ENCODE measurements at regions not wholly inside any gene's neighbourhood (a gene's known extent, or its start where the extent isn't known, plus 50 kb on each side); places are given as distances from the start of the nearest gene placed in this dataset.
"Not testable (repeated sequence)": the region's sequence is repeated elsewhere in the genome, so short reads cannot be mapped to it uniquely, and the experiment has no call there.

DNA sequence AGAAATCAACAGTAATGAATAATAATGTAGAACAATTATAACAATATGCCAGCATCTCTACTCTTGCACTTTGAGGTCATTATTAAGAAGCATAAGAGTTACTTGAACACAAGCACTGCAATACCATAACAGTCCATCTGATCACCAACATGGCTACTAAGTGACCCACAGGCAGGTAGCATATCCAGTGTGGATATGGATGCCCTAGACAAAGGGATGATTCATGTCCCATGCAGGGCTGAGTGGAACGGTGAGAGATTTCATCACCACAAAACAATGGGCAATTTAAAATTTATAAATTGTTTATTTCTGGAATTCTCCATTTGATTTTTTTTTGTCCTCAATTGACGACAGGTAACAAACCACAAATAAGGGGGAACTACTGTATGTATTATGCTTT lies 107.7 kb upstream of the TSC22D2 start:
- FAIRE-seq: no peak

DNA sequence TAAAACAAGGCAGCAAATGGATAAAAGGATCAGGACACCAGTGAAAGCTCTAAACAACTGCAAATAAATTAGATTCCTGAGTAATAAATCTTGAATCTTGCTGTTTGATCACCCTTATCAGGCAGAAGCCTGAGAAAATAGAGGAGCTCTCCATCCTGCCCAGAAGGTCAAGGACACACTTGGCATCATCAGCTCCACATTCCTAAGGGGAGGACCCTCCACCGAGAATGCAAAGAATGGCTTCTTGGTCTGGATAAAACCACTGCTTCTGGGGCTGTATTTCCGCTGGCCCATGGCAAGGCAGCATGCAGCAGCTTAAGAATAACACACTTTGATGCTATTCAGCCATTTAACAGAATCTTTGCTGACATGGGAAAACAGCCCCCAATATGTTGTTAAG lies 108.9 kb upstream of the TSC22D2 start:
- no peak for FAIRE-seq

DNA sequence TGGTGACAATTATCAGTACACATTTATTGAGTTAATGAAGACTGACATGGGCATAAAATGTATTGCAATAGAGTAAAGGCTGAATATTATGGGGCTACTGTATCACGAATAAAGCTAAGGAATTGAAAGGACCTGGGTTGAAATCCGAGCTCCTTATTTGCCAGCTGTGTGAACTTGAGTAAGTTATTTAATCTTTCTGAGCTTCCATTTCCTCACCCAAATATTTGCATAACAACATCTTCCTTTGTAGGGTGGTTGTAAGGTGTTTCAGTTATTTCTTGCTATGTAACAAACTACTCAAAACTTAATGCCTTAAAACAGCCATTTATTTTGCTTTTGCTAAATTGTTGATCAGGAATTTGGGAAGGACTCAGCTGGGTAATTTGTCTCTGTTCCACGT lies 111.1 kb upstream of the TSC22D2 start:
- no peak for FAIRE-seq

DNA sequence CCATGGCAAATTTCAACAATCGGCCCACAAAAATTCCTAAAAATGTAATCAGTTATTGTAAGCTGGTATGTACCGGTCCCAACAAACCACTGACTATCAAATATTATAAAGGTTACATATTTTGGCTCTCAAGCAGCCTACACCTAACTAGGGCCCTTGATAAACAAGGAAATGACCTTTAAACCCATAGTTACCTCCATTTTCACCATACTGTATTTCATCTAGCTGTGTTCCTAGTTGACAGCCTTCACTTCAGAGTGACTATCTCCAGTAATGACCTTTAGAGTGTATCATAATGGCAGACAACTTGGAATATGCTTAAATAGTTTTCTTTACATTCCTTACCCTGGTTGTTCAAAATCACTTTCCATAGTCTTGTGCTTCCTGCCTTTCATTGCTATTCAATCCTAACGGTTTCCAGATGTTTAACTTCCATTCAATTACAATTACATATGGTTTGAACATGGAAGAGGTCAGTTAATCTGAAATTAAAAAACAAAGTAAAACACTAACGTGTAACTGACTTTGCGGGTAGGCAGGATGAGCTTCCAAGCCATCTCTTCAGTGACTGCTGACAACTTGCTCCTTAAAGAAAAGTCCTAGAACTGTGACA lies 111.9 kb upstream of the TSC22D2 start:
- no peak for FAIRE-seq

DNA sequence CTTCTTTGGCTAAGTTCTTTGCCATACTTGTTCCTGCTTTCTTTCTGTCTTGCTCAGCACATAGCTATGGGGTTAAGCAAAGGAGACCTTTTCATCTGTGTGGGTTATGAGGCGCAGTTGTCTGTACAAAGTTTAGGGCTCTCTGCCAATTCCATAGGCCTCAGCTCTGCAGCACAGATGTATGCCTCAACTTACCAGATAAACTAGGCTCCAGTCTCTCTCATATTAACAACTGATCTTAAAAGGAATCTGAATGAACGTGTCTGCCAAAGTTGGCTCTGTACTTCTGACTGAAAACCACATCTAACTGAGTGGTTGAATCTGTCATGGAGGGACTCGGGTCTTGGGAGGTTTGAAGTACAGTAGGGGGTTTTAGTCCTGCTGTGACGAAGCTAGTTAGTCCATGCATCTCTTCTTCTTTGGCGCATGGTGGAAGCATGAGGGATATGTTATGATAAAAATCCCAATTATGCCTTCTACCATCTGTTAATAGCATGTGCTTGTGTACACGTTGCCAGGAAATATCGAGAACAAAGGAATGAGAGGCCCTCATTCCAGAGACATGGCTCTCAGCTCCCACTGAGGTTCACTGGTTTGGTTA lies 114.6 kb upstream of the TSC22D2 start:
- FAIRE-seq: no peak

DNA sequence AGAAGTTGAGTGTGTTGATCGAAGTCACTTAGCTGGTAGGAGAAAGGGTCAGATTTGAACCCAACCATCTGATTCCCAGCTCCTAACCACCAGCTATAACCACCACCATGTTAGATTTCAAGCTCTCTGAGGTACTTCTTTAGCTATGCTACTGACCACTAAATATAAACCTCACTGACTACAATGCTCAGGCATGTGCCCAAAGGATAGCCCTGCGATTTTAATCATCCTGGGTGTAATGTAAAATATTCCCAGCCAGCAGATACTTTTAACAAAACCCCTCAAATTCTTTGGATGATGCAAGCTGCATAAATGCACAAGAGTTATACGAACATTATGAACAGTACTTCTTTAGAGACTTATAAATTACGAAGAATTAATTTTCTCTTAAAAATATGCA lies 115.2 kb upstream of the TSC22D2 start:
- FAIRE-seq: no peak

DNA sequence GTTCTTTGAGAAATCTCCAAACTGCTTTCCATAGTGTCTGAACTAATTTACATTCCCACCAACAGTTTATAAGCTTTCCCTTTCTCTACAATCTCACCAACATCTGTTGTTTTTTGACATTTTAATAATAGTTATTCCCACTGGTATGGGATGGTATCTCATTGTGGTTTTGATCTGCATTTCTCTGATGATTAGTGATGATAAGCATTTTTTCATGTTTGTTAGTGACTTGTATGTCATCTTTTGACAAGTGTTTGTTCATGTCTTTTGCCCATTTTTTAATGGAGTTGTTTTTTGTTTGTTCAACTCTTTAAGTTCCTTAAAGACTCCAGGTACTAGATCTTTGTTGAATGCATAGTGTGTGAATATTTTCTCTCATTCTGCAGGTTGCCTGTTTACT lies 116.6 kb upstream of the TSC22D2 start:
- FAIRE-seq: no peak

DNA sequence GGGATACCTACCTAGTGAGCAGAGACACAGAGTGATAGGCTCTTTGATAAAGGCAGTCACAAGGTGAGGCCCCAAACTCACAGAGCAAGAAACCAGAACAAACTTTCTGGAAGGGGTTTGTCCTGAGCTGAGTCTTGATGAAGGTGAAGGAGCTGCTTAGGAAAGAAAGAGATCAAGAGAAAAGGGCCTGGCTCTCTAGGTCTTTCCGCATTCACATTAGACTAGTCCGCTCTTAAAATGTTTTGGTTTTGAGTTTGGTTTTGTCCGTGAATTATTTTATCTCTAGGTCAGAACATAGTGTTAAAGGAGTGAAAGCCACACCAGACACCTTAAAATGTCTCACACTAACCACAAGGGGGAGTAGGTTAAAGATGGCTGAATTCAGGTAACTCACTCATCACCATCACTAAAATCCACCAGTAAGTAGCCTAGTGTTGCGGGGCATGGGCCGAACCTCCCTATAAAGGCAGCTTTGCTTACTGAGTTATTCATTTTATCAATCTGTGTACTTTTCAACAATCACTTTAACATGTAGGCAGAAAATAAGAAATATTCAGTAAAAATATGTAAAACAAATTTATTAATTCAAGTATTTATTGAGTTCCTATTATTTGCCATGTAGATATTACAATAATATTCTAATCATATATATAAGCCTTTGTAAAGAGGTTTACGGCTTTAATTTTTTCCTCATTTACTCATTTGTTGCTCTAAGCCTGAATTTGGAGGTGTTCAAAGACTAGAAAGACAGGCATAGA lies 121.5 kb upstream of the TSC22D2 start:
- FAIRE-seq: no peak

DNA sequence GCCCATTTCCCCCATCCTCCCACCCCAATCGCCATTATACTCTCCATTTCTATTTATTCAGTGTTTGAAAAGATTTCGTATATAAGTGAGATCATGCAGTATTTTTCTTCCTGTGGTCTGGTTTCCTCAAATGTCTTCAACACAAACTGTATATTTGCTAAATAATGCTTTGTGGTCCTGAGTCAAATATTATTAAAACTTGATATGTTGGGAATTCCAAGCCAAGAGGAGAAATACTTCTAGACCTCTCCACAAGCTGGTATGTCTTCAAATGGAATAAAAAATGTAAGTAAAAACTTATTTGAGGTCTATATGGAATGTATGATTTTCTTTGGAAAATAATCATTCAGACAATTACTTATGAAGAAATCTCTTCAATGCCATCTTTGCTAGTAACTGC lies 122.5 kb upstream of the TSC22D2 start:
- no peak for FAIRE-seq

DNA sequence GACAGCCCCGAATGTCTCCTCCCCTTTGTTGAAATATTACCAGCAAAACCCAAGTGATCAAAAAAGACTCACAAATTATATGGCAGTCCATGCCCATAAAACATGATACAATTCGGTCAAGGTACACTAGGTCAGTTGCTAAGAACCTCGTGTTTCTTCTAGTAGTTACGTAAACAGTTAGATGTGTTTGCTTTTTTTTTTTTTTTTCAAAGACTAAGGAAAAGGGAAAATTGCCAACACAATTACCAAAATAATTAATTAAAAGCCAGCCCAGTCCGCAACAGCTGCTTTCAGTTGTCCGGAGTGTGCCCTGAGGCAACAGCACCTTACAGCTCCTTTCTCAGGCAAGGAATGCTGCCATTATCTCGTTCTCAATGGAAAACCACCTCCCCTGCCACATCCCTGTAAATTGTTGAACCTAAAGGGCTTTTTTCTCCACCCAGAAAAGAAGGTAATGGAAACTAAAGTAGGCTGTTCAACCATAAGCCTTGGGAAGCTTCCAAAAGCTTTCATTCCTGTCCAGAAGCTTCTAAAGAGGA lies 129.2 kb upstream of the TSC22D2 start:
- peak; percentile 83 for FAIRE-seq

DNA sequence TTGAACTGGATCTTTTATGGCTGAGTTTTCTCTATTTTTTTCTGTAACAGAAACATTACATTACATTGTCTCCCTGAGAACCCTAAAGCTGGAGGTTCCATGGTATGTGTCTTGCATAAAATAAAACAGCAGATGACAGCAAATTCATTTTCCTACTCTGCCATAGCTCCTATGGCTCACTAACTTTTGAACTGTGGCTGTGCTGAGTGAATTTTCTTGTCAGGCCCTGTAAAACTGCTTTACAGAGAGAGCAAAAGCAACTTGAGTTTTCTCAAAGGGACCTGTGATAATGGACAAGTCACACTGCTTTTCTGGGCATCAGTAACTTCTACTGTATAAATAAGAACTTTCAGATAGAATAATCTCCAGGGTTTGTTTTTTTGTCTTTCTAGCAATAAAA lies 129.9 kb upstream of the TSC22D2 start:
- FAIRE-seq: no peak

DNA sequence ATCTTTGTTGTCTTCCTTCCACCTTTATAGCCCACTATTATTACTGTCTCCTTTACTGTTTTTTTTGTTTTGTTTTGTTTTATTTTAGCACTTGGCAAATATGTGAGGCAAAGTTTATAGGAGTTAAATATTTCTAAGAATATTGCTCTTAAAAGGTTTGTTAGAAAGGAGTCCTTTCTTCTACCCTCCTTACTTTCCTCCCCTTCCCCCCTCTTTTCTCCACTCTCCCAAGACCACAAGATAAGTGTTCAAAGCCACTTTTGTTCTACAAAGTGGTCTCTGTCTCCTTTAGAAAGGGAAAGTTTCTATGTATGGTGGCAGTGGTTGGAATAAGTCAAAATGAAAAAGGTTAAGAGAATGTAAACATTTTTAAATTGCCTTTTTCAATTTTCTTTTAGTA lies 130.7 kb upstream of the TSC22D2 start:
- no peak for FAIRE-seq

DNA sequence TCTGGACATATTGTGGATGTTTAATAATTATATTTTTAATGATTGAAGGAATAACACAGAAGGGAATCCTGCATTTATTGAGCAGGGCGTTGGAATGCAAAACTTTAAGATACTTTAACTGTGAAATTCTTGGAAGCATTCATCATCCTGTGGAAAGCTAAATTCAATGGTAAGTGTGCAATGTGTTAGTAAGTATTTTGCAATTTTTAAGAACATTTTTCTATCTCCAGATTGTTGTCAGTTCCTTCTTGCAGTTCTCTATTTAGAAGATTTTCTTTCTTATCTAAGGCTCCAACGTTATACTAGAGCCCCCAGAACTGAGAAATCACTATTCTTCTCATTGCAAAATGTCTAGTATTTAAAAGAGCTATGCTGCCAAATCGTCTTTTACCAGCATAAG lies 132.2 kb upstream of the TSC22D2 start:
- FAIRE-seq: no peak

DNA sequence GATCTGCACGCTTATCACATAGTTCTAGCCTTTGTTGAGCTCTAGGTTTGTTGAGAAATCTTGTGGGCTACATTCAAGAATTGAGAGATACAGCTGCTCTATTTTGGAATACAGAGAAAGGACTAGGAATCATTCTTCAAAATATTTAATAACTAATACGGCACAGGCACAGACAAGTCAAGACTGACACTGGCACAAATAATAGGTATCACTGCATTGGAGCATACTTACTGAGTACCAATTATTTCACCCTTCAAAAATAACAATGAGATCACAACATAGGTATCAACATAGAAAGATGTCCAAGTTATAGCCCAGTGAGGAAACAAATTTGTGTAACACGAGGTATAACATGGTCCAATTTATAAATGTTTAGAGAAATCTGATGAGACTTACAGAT lies 133.7 kb upstream of the TSC22D2 start:
- FAIRE-seq: no peak

DNA sequence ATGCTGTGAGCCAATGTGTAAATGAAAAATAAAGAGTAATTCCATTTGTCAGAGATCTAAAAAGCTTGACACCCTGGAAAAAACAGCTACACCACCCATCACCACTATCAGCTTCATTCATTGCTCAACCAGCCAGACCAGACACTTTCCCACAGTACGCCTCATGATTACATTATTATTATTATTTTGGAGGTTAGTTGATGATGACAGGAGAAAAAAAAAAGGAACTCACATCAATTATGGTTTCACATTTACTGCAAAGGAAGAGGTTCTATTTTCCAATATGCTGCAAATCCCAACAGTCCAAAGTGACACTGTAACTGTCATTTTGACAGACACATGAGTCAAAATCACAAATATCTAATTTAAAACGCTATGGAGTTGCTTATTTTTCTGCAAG lies 134.7 kb upstream of the TSC22D2 start:
- FAIRE-seq: no peak

DNA sequence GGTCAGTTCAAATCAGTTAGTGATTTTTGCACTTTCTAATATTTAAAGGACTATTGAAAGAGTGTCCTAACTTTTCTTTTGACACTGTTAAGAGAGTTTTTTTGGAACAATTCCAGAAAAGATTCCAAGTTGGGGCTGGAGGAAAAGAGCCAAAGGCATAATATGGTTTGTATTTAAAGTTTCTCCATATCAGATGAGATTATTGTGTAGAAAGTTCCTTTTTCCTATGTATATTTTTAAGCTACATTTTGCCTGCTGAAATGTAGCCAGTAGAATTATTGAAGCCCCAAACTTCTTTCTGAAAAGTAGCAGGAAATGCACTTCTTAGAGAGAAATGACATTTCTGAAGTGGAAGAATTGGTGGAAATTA lies 136.5 kb upstream of the TSC22D2 start:
- FAIRE-seq: no peak

DNA sequence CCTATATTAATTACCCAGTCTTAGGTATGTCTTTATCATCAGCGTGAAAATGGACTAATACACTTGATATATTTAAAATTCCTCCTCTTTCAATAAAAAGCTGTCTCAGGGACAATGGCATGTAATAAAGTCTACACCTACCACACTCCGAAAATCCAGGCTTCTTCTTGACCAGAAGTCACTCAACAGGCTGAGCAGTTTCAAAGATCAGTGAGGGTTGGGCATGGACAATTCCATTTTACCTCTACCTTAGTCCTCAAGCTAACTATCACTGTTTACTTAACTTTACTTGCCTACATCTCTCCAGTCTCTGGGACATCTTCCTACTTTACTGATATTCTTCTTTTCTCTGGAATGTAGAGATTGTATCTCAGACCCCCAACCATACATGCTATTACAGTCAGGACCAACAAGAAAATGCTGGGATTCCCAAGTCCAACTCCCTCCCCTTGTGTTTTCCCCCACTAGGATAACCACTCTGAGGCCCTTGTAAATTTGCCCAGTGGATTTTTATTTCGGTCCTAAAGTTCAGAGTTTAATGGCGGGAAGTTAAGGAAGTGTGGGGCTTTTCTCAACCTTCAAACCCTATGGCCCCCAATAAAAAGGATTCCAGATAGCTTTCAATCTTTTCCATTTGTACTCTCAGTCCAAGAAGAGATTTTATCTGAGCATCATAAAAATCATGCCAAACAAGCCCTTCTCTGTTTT lies 137.1 kb upstream of the TSC22D2 start:
- no peak for FAIRE-seq

DNA sequence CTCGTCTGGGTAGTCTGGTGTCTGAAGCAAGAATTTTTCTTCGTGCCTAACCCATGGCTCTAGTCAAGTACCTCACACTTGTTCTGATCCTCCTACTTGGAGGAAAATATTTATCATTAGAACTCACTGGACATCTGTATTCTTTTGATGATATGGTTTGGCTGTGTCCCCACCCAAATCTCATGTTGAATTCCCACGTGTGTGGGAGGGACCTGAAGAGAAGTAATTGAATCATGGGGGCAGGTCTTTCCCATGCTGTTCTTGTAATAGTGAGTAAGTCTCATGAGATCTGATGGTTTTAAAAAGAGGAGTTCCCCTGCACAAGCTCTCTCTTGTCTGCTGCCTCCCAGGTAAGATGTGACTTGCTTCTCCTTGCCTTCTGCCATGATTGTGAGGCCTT lies 137.7 kb upstream of the TSC22D2 start:
- not testable (repeated sequence) for FAIRE-seq

DNA sequence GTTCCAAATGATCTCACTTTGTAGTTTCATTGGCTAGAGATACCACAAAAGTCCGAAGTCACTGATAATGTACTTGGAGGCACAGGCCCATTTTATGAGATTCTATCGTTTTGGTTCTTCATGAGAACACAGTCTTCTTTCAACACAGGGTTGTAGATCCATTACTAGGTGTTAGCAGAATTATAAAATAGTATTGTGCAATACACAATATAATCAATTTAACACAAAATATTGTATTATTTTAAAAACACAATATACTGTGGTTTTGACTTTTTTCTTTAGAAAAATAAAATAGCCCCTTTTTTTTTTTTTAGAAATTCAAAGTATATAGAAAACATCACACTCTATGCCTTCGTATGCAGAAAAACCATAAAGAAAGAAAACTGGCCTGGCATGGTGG lies 138.6 kb upstream of the TSC22D2 start:
- no peak for FAIRE-seq

DNA sequence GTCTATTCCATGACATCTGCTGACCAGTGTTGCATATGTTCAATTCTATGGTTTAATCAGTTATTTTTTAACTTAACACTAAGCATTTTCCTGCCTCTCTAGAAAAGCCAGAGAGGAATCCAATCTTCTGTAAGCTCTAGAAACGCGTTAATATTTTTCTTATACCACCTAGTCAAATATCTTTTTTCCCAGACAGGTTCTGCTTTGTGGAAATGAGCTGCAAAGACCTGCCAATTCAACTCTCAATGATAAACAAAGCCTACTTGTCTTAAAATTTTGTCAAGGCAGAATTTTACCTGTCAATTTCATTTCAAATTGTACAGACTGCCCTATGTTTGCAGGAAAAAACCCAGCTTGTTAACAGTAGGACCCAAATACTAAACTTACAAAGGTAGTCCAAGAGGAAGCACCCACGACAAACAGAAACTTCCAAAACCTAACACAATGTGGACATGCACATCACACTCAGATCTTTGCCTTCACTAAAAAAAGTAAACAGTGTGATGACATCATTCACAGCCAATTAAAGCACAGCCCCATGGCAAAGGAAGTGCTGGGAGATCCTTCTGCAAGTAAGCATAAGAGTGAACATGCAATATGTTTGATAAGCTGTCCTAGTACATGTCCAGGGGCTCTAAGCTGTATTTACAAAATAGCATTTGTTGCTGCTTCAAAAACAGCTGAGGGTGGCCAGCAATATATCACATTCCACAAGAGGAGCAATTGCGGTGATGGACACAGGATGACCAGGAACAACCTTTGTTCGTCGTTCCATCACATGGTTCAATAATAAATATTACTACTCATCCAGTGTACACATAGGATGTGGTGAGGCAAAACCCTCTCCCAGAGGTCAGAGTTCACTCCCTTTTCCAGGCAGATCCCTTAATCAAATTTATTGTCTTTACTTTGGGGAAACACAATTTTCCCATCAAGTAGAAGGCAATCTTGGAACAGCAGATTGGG lies 139.4 kb upstream of the TSC22D2 start:
- peak; percentile 18 for FAIRE-seq

DNA sequence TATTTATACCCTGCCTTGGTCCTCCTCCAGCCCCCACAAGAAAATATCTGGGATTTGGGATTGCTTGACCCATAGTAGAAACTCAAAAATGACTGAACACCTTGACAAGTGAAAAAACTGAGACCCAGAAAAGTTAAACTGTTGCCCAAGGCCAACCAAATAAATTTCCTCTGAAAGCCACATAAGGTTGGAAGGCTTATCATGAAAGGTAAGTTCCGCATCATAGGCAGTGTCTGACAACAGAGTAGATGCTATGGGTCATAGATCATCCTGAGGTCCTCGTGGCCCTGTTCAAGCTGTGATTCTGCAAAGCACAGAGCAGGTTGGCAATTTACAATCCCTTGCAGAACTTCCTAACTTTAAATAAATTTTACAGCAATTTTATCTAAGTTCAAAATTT lies 140.8 kb upstream of the TSC22D2 start:
- FAIRE-seq: no peak

DNA sequence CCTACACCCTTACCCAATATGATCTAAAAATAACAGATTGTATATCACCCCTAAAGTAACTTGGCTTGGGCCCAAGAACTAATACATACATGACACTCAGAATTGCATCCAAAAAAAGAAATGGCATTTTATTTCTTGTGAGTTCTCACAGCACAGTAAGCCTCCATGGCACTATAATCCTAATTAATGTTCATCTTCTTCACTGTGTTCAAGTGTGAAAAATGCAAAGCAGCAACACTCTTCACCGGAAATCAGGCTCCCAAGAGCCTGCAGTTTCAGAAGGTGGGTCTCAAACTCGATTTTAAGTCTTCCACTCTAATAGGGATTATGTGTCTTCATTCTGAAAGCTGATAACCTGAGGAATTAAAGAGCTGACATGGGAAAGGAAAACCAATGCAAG lies 142.8 kb upstream of the TSC22D2 start:
- no peak for FAIRE-seq

All from colon (tissue), 2 donors.